Effector memory CD4-positive, alpha-beta T cell (primary cell): ENCODE measurements at regions not wholly inside any gene's neighbourhood (a gene's known extent, or its start where the extent isn't known, plus 50 kb on each side); places are given as distances from the start of the nearest gene placed in this dataset.

Experiments used
- DNase-seq, 3 donors: peaks; one replicate each; pipeline ENCODE4 v3.0.0-alpha.2; 2020
- H3K27ac ChIP-seq: 2 replicates; pipeline ENCODE4 v1.7.0; 2013; ENCODE audit warnings: mild to moderate bottlenecking, low read length, moderate library complexity; ENCODE audit not compliant: insufficient read depth, poor library complexity, severe bottlenecking
- H3K27me3 ChIP-seq: replicated peaks from 2 replicates; pipeline ENCODE4 v1.7.0; 2013; ENCODE audit warnings: mild to moderate bottlenecking, low read length; ENCODE audit not compliant: insufficient read depth, control insufficient read depth, poor library complexity, severe bottlenecking
- H3K36me3 ChIP-seq: 2 replicates; pipeline ENCODE4 v1.7.0; 2013; ENCODE audit warnings: mild to moderate bottlenecking, low read length, moderate library complexity; ENCODE audit not compliant: control insufficient read depth, insufficient read depth
- H3K4me1 ChIP-seq: 2 replicates; pipeline ENCODE4 v1.7.0; 2013; ENCODE audit warnings: low read length, mild to moderate bottlenecking; ENCODE audit not compliant: control insufficient read depth, insufficient read depth, poor library complexity, severe bottlenecking
- H3K4me3 ChIP-seq: 2 replicates; pipeline ENCODE4 v1.7.0; 2013; ENCODE audit warnings: low read length, low read depth, mild to moderate bottlenecking; ENCODE audit not compliant: insufficient read depth, poor library complexity, severe bottlenecking
- H3K9me3 ChIP-seq: 2 replicates; pipeline ENCODE4 v1.7.0; 2013; ENCODE audit warnings: mild to moderate bottlenecking, low read length, moderate library complexity; ENCODE audit not compliant: control insufficient read depth

- no peak for DNase-seq
- Histone ChIP-seq H3K4me3 (no peak overlapping the region), H3K27me3 (no peaks in the 10 kb centered on the region), H3K27ac (no peak overlapping the region), H3K4me1 (no peaks in the 10 kb centered on the region), H3K9me3 (no peaks in the 10 kb centered on the region), H3K36me3 (no peaks in the 10 kb centered on the region)
These were observed 456.8 kb downstream of the MTX2 start for GRCh38 chr2:176725873-176726645.

GRCh38 chr2:176727696-176728095 is 458.5 kb downstream of the MTX2 start:
- H3K4me1 ChIP-seq, result no peaks in the 10 kb centered on the region
- no peaks in the 10 kb centered on the region for H3K36me3 ChIP-seq
- no peak for DNase-seq
- H3K27ac ChIP-seq, result no peak overlapping the region
- no peaks in the 10 kb centered on the region for H3K9me3 ChIP-seq
- no peak overlapping the region for H3K4me3 ChIP-seq
- no peaks in the 10 kb centered on the region for H3K27me3 ChIP-seq

GRCh38 chr2:176729706-176730569 is 460.7 kb downstream of the MTX2 start:
- H3K4me1 ChIP-seq, result no peaks in the 10 kb centered on the region
- no peaks in the 10 kb centered on the region for H3K9me3 ChIP-seq
- H3K27ac ChIP-seq, result no peak overlapping the region
- no peaks in the 10 kb centered on the region for H3K27me3 ChIP-seq
- no peaks in the 10 kb centered on the region for H3K36me3 ChIP-seq
- DNase-seq, result no peak
- no peak overlapping the region for H3K4me3 ChIP-seq

- no peaks in the 10 kb centered on the region for H3K4me1 ChIP-seq
- DNase-seq, result no peak
- H3K27me3 ChIP-seq, result no peaks in the 10 kb centered on the region
- H3K27ac ChIP-seq, result no peak overlapping the region
- no peaks in the 10 kb centered on the region for H3K36me3 ChIP-seq
- no peaks in the 10 kb centered on the region for H3K9me3 ChIP-seq
- no peak overlapping the region for H3K4me3 ChIP-seq
These were observed 463.5 kb downstream of the MTX2 start for GRCh38 chr2:176732780-176733179.

GRCh38 chr2:176733698-176734430 is 464.6 kb downstream of the MTX2 start:
- Histone ChIP-seq H3K36me3 (no peaks in the 10 kb centered on the region), H3K27ac (no peak overlapping the region), H3K4me3 (no peak overlapping the region), H3K9me3 (no peaks in the 10 kb centered on the region), H3K4me1 (no peaks in the 10 kb centered on the region), H3K27me3 (no peaks in the 10 kb centered on the region)
- DNase-seq, result no peak

- H3K27me3 ChIP-seq, result no peaks in the 10 kb centered on the region
- no peaks in the 10 kb centered on the region for H3K4me1 ChIP-seq
- H3K9me3 ChIP-seq, result no peaks in the 10 kb centered on the region
- DNase-seq, result no peak
- H3K27ac ChIP-seq, result no peak overlapping the region
- H3K36me3 ChIP-seq, result no peaks in the 10 kb centered on the region
- no peak overlapping the region for H3K4me3 ChIP-seq
These were observed 465.6 kb downstream of the MTX2 start for GRCh38 chr2:176734868-176735267.

- H3K4me1 ChIP-seq, result no peaks in the 10 kb centered on the region
- no peak overlapping the region for H3K4me3 ChIP-seq
- no peak overlapping the region for H3K27ac ChIP-seq
- no peaks in the 10 kb centered on the region for H3K9me3 ChIP-seq
- H3K36me3 ChIP-seq, result no peaks in the 10 kb centered on the region
- no peak for DNase-seq
- no peaks in the 10 kb centered on the region for H3K27me3 ChIP-seq
These were observed 470.3 kb upstream of the HNRNPA3 start for GRCh38 chr2:176742271-176742670.

- DNase-seq, result no peak
- H3K4me1 ChIP-seq, result no peaks in the 10 kb centered on the region
- H3K27me3 ChIP-seq, result no peaks in the 10 kb centered on the region
- H3K4me3 ChIP-seq, result no peak overlapping the region
- H3K27ac ChIP-seq, result no peak overlapping the region
- no peaks in the 10 kb centered on the region for H3K9me3 ChIP-seq
- H3K36me3 ChIP-seq, result no peaks in the 10 kb centered on the region
These were observed 468.9 kb upstream of the HNRNPA3 start for GRCh38 chr2:176743671-176744070.

GRCh38 chr2:176744146-176744545 is 468.4 kb upstream of the HNRNPA3 start:
- Histone ChIP-seq H3K27ac (no peak overlapping the region), H3K27me3 (no peaks in the 10 kb centered on the region), H3K4me1 (no peaks in the 10 kb centered on the region), H3K36me3 (no peaks in the 10 kb centered on the region), H3K9me3 (no peaks in the 10 kb centered on the region), H3K4me3 (no peak overlapping the region)
- no peak for DNase-seq
